HG03520 (cell line): ENCODE measurements at regions not wholly inside any gene's neighbourhood (a gene's known extent, or its start where the extent isn't known, plus 50 kb on each side); places are given as distances from the start of the nearest gene placed in this dataset.
"Not testable (repeated sequence)": the region's sequence is repeated elsewhere in the genome, so short reads cannot be mapped to it uniquely, and the experiment has no call there.

ENCODE experiments used
- ATAC-seq: cut with Tn5 transposase; IDR thresholded peaks from one replicate; pipeline ENCODE4 v1.9.1; 2021; ENCODE audit warnings: mild to moderate bottlenecking, moderate library complexity; ENCODE audit not compliant: unreplicated experiment

- no peak for ATAC-seq
These were observed 184.5 kb upstream of the MAST4 start for GRCh38 chr5:66411701-66412100.

- no peak for ATAC-seq
These were observed 182.3 kb upstream of the MAST4 start for GRCh38 chr5:66413931-66414330.

- no peak for ATAC-seq
These were observed 181.0 kb upstream of the MAST4 start for GRCh38 chr5:66415208-66415607.

- ATAC-seq = no peak
These were observed 179.5 kb upstream of the MAST4 start for GRCh38 chr5:66416698-66417097.

- ATAC-seq = no peak
These were observed 178.4 kb upstream of the MAST4 start for GRCh38 chr5:66417781-66418180.

GRCh38 chr5:66423484-66423883, 172.7 kb upstream of the MAST4 start:
- ATAC-seq = no peak

GRCh38 chr5:66425842-66426241, 170.4 kb upstream of the MAST4 start:
- no peak for ATAC-seq

GRCh38 chr5:66426259-66427138, 169.7 kb upstream of the MAST4 start:
- ATAC-seq = no peak

GRCh38 chr5:66427139-66427442, 169.1 kb upstream of the MAST4 start:
- no peak for ATAC-seq

GRCh38 chr5:66436721-66437120, 159.5 kb upstream of the MAST4 start:
- no peak for ATAC-seq

GRCh38 chr5:66438087-66438486, 158.1 kb upstream of the MAST4 start:
- no peak for ATAC-seq

- no peak for ATAC-seq
These were observed 157.5 kb upstream of the MAST4 start for GRCh38 chr5:66438696-66439095.

GRCh38 chr5:66440202-66440680, 156.0 kb upstream of the MAST4 start:
- ATAC-seq = no peak

GRCh38 chr5:66441351-66441750, 154.8 kb upstream of the MAST4 start:
- no peak for ATAC-seq

GRCh38 chr5:66442951-66443445, 153.2 kb upstream of the MAST4 start:
- ATAC-seq = no peak

- no peak for ATAC-seq
These were observed 152.6 kb upstream of the MAST4 start for GRCh38 chr5:66443462-66444130.

- not testable (repeated sequence) for ATAC-seq
These were observed 148.1 kb upstream of the MAST4 start for GRCh38 chr5:66448070-66448469.

- no peak for ATAC-seq
These were observed 146.0 kb upstream of the MAST4 start for GRCh38 chr5:66450237-66450636.

GRCh38 chr5:66450988-66451387, 145.2 kb upstream of the MAST4 start:
- ATAC-seq = no peak

GRCh38 chr5:66452109-66452508, 144.1 kb upstream of the MAST4 start:
- ATAC-seq = no peak

- ATAC-seq = no peak
These were observed 141.8 kb upstream of the MAST4 start for GRCh38 chr5:66454186-66455078.
